K562 (cell line): ENCODE measurements at regions not wholly inside any gene's neighbourhood (a gene's known extent, or its start where the extent isn't known, plus 50 kb on each side); places are given as distances from the start of the nearest gene placed in this dataset.

ENCODE experiments used
- ATAC-seq: fragments of 200-7000 bp; cut with Tn5 transposase; 3 replicates; pipeline ENCODE4 v1.9.1; 2020; ENCODE audit warnings: moderate library complexity
- BruUV-seq: library from RNA; stranded (reverse); fragments of 400-500 nt; replicated peaks from 2 replicates; lab custom pipeline; 2021; lab: Mats Ljungman, UMichigan
- CTCF ChIA-PET: fragments of 300-600 bp; formaldehyde crosslinking; extraction: SDS; loops from one replicate; lab custom pipeline; 2021; ENCODE audit warnings: low intra/inter-chr PET ratio; lab: Yijun Ruan, JAX
- POLR2A ChIA-PET: fragments of 300-600, 350-650 bp; sonication (Branson Sonifier 250); formaldehyde crosslinking; extraction: SDS; loops from one replicate; lab custom pipeline; 2021; ENCODE audit warnings: antibody characterized with exemption, inconsistent platforms; lab: Yijun Ruan, JAX
- DNase-seq, 4 experiments: peaks; one replicate each; pipeline versions ENCODE4 v3.0.0 to v3.0.0-alpha.2; 2011 to 2018; ENCODE audit warnings: low spot score in 3 of 4, mixed read lengths in 3 of 4; ENCODE audit errors: extremely low read depth in 1 of 4
- FAIRE-seq: peaks from 2 replicates; lab custom pipeline; 2011; peaks lifted over from hg19 to GRCh38; lab: Jason Lieb, UNC
- H2AFZ ChIP-seq: 2 replicates; pipeline ENCODE4 v1.6.0; 2011; ENCODE audit warnings: low read depth, low read length, control low read depth, inconsistent platforms
- H3K27ac ChIP-seq: fragments of 200-600 bp; 3 replicates; pipeline ENCODE4 v1.8.0; 2011; ENCODE audit warnings: low read depth, mild to moderate bottlenecking, control low read depth, inconsistent platforms, low read length, moderate library complexity, mixed read lengths; ENCODE audit errors: extremely low read depth
- H3K27me3 ChIP-seq, 2 experiments: fragments of 300-600 bp in 1 of 2; 2 replicates in 1 of 2; 3 replicates in 1 of 2; pipeline versions ENCODE4 v1.6.0 to v1.8.0; 2011; ENCODE audit warnings: inconsistent platforms in 2 of 2, low read length in 2 of 2, mild to moderate bottlenecking in 1 of 2, mixed read lengths in 1 of 2, moderate library complexity in 1 of 2; ENCODE audit not compliant: control insufficient read depth in 2 of 2, insufficient read depth in 2 of 2
- H3K36me3 ChIP-seq: fragments of 300-600 bp; 3 replicates; pipeline ENCODE4 v1.8.0; 2011; ENCODE audit warnings: mild to moderate bottlenecking, low read length, inconsistent platforms; ENCODE audit not compliant: control insufficient read depth, insufficient read depth
- H3K4me1 ChIP-seq, 2 experiments: fragments of 200-600 bp in 1 of 2; replicated peaks in 1 of 2; 2 replicates in 1 of 2; 3 replicates in 1 of 2; pipeline versions ENCODE4 v1.5.1 to v1.8.0; 2011; ENCODE audit warnings: inconsistent platforms in 2 of 2, low read length in 2 of 2, mild to moderate bottlenecking in 1 of 2, mixed read lengths in 1 of 2, moderate library complexity in 1 of 2; ENCODE audit not compliant: control insufficient read depth in 2 of 2, insufficient read depth in 2 of 2
- H3K4me2 ChIP-seq: 2 replicates; pipeline ENCODE4 v1.6.1; 2011; ENCODE audit warnings: low read length, control low read depth, inconsistent platforms, mixed read lengths; ENCODE audit not compliant: insufficient read depth
- H3K4me3 ChIP-seq: fragments of 200-600 bp; sonication (generic), shearing (Covaris generic); 2 replicates; pipeline ENCODE4 v1.5.1; 2016; ENCODE audit warnings: control low read depth, inconsistent platforms
- H3K79me2 ChIP-seq: fragments of 200-600 bp; 3 replicates; pipeline ENCODE4 v1.8.0; 2011; ENCODE audit warnings: low read length, inconsistent platforms; ENCODE audit not compliant: control insufficient read depth, insufficient read depth
- H3K9ac ChIP-seq, 2 experiments: 2 replicates each; pipeline versions ENCODE4 v1.6.0 to v1.6.1; 2011; ENCODE audit warnings: low read depth in 2 of 2, low read length in 2 of 2, control low read depth in 1 of 2, inconsistent platforms in 1 of 2, mild to moderate bottlenecking in 1 of 2, mixed read lengths in 1 of 2; ENCODE audit not compliant: insufficient read depth in 1 of 2
- H3K9me1 ChIP-seq: one replicate; pipeline ENCODE4 v1.6.0; 2011; ENCODE audit warnings: inconsistent platforms, mild to moderate bottlenecking, low read length, moderate library complexity; ENCODE audit not compliant: control insufficient read depth, insufficient read depth
- H3K9me3 ChIP-seq: replicated peaks from 2 replicates; pipeline ENCODE4 v1.5.1; 2011; ENCODE audit warnings: low read depth, low read length, inconsistent platforms; ENCODE audit not compliant: control insufficient read depth, insufficient read depth
- H4K20me1 ChIP-seq: replicated peaks from 2 replicates; pipeline ENCODE4 v1.6.1; 2011; ENCODE audit warnings: low read length, inconsistent platforms, mixed read lengths; ENCODE audit not compliant: control insufficient read depth, insufficient read depth
- CBX5 ChIP-seq: IDR thresholded peaks from 2 replicates; pipeline ENCODE4 v1.6.1; 2014; ENCODE audit warnings: low read depth, borderline replicate concordance
- CEBPB ChIP-seq: fragments of 450-650 bp; IDR thresholded peaks from 2 replicates; pipeline ENCODE4 v1.6.1; 2016; ENCODE audit warnings: missing genetic modification characterization, missing compliant biosample characterization
- CGGBP1 ChIP-seq: fragments of 250-450 bp; sonication (Bioruptor Pico); IDR thresholded peaks from 2 replicates; pipeline ENCODE4 v1.9.0; 2021; ENCODE audit warnings: mild to moderate bottlenecking
- DNMT1 ChIP-seq: fragments of 450-650 bp; IDR thresholded peaks from 2 replicates; pipeline ENCODE4 v1.6.1; 2016; ENCODE audit warnings: antibody characterized with exemption, mild to moderate bottlenecking
- HIVEP1 ChIP-seq: fragments of 250-450 bp; sonication (Bioruptor Pico); IDR thresholded peaks from 2 replicates; pipeline ENCODE4 v1.4.0; 2020; ENCODE audit warnings: mild to moderate bottlenecking
- HNRNPL ChIP-seq: fragments of 200-400 bp; formaldehyde crosslinking; IDR thresholded peaks from 2 replicates; pipeline ENCODE4 v1.6.1; 2017; ENCODE audit warnings: low read depth, mild to moderate bottlenecking, low read length
- KAT8 ChIP-seq: fragments of 450-650 bp; IDR thresholded peaks from 2 replicates; pipeline ENCODE4 v1.6.1; 2016; ENCODE audit warnings: low read depth, mild to moderate bottlenecking
- MTA3 ChIP-seq: fragments of 450-650 bp; formaldehyde crosslinking; IDR thresholded peaks from 2 replicates; pipeline ENCODE4 v1.6.1; 2017; ENCODE audit warnings: mild to moderate bottlenecking, borderline replicate concordance
- MXD1 ChIP-seq: fragments of 250-450 bp; sonication (Bioruptor Pico); IDR thresholded peaks from 2 replicates; pipeline ENCODE4 v1.8.0; 2021; ENCODE audit warnings: borderline replicate concordance, mild to moderate bottlenecking, moderate library complexity; ENCODE audit not compliant: poor library complexity, severe bottlenecking
- NFXL1 ChIP-seq: fragments of 450-650 bp; formaldehyde crosslinking; IDR thresholded peaks from 2 replicates; pipeline ENCODE4 v1.4.0; 2021; ENCODE audit warnings: mild to moderate bottlenecking
- SLC30A9 ChIP-seq: fragments of 250-450 bp; sonication (Bioruptor Pico); IDR thresholded peaks from 2 replicates; pipeline ENCODE4 v1.8.0; 2022; ENCODE audit warnings: mild to moderate bottlenecking, moderate library complexity
- SREBF2 ChIP-seq: sonication (generic); formaldehyde crosslinking; IDR thresholded peaks from 2 replicates; pipeline ENCODE4 v1.4.0; 2020; ENCODE audit warnings: mild to moderate bottlenecking, missing genetic modification reagents
- U2AF1 ChIP-seq: fragments of 200-400 bp; formaldehyde crosslinking; optimal IDR thresholded peaks from 2 replicates; pipeline ENCODE3; 2017; ENCODE audit warnings: mild to moderate bottlenecking, low read depth, low read length, moderate library complexity
- ZNF124 ChIP-seq: sonication (generic); formaldehyde crosslinking; IDR thresholded peaks from 2 replicates; pipeline ENCODE4 v1.8.1; 2022; ENCODE audit warnings: missing genetic modification reagents
- ZNF143 ChIP-seq: sonication (generic); formaldehyde crosslinking; IDR thresholded peaks from 2 replicates; pipeline ENCODE4 v1.9.0; 2022; ENCODE audit warnings: mild to moderate bottlenecking, missing genetic modification reagents
- ZNF184 ChIP-seq: sonication (generic); formaldehyde crosslinking; IDR thresholded peaks from 2 replicates; pipeline ENCODE4 v1.5.0; 2020; ENCODE audit warnings: missing genetic modification reagents
- ZNF354B ChIP-seq: fragments of 250-450 bp; sonication (Bioruptor Pico); IDR thresholded peaks from 2 replicates; pipeline ENCODE4 v1.4.0; 2020
- ZNF644 ChIP-seq: fragments of 200-800 bp; sonication (Bioruptor generic); IDR thresholded peaks from 2 replicates; pipeline ENCODE4 v1.6.1; 2016; ENCODE audit warnings: low read depth, missing genetic modification characterization, missing compliant biosample characterization
- ZNF778 ChIP-seq: fragments of 450-650 bp; formaldehyde crosslinking; IDR thresholded peaks from 2 replicates; pipeline ENCODE4 v1.4.0; 2020; ENCODE audit warnings: mild to moderate bottlenecking, moderate library complexity
- WGBS: fragments of 100-300 bp; shearing (Covaris generic); methylation state at CpG from one replicate; pipeline ENCODE4 v1.1.6; 2016; ENCODE audit warnings: low coverage, mixed read lengths; ENCODE audit not compliant: insufficient coverage; ENCODE audit errors: missing lambda C conversion rate; 5-methylcytosine and 5-hydroxymethylcytosine counted together
- in situ Hi-C: fragments of 300-500 bp; cut with MboI; formaldehyde crosslinking; loops from 4 replicates; pipeline ENCODE4 v1.15.0; 2018; ENCODE audit warnings: inconsistent platforms, mixed read lengths
- intact Hi-C: fragments of 100-400 bp; cut with micrococcal nuclease; formaldehyde crosslinking; loops from 2 replicates; pipeline ENCODE4 v1.14.2; 2022
- TF ChIP-seq, protein P1 (sequence below): IDR thresholded peaks from 2 replicates; pipeline ENCODE4 v1.6.1; 2011; ENCODE audit not compliant: insufficient read length; ENCODE audit errors: extremely low read depth
- TF ChIP-seq, protein P2 (sequence below): sonication (generic); formaldehyde crosslinking; IDR thresholded peaks from 2 replicates; pipeline ENCODE4 v1.8.1; 2023; ENCODE audit warnings: mild to moderate bottlenecking, missing genetic modification reagents
- TF ChIP-seq, protein P3 (sequence below): fragments of 250-450 bp; sonication (Bioruptor Pico); IDR thresholded peaks from 2 replicates; pipeline ENCODE4 v1.8.0; 2022; ENCODE audit warnings: moderate library complexity, mild to moderate bottlenecking, inconsistent platforms

- TF ChIP-seq, protein P1, sequence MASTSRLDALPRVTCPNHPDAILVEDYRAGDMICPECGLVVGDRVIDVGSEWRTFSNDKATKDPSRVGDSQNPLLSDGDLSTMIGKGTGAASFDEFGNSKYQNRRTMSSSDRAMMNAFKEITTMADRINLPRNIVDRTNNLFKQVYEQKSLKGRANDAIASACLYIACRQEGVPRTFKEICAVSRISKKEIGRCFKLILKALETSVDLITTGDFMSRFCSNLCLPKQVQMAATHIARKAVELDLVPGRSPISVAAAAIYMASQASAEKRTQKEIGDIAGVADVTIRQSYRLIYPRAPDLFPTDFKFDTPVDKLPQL = no peak
- TF ChIP-seq NFXL1 (CRISPR knock-in tag) (no peak), KAT8 (no peak), ZNF354B (CRISPR knock-in tag) (no peak), CBX5 (no peak), SREBF2 (CRISPR knock-in tag) (no peak), U2AF1 (no peak), ZNF644 (tag) (no peak), SLC30A9 (CRISPR knock-in tag) (no peak), MXD1 (CRISPR knock-in tag) (no peak), ZNF124 (CRISPR knock-in tag) (no peak), CGGBP1 (no peak)
These were observed 975.6 kb downstream of the GALC start (continued) for GRCh38 chr14:87017335-87017734.

DNA sequence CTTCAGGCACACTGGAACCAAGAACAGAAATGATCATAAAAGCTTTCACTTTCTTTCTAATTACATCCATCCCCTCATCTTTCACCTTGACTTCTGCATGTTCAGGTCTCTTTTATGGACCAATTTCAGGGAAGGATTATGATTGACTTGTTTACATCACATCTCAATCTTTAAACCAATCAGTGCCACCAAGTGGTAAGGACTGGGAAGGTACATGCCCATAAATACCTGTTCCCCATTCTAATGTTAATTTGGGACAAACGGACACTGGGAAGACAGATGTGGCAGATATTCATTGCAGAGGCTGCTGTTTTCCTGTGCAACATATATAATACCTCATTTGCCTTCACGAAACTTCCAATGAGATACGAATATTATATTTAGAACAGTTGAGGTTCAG is 978.1 kb downstream of the GALC start:
- H2AFZ ChIP-seq = no peak overlapping the region
- ChIA-PET POLR2A (no interaction called here), CTCF (no interaction called here)
- H3K4me2 ChIP-seq = no peak overlapping the region
- no TSS peak for BruUV-seq
- no peak overlapping the region for H3K9ac ChIP-seq
- H3K79me2 ChIP-seq = no peaks in the 10 kb centered on the region
- H3K36me3 ChIP-seq = no peaks in the 10 kb centered on the region
- no peak for ATAC-seq
- no peaks in the 10 kb centered on the region for H3K4me1 ChIP-seq
- no peak overlapping the region for H3K27ac ChIP-seq
- intact Hi-C loops = no loop called here
- H3K9me3 ChIP-seq = 0 out of 2 replicates have a peak, but pooled peaks cover 1% of the 10 kb centered on the region
- DNase-seq = no peak
- no peaks in the 10 kb centered on the region for H4K20me1 ChIP-seq
- no peaks in the 10 kb centered on the region for H3K27me3 ChIP-seq
- in situ Hi-C loops = no loop called here
- H3K4me3 ChIP-seq = no peak overlapping the region
- TF ChIP-seq, protein P2, sequence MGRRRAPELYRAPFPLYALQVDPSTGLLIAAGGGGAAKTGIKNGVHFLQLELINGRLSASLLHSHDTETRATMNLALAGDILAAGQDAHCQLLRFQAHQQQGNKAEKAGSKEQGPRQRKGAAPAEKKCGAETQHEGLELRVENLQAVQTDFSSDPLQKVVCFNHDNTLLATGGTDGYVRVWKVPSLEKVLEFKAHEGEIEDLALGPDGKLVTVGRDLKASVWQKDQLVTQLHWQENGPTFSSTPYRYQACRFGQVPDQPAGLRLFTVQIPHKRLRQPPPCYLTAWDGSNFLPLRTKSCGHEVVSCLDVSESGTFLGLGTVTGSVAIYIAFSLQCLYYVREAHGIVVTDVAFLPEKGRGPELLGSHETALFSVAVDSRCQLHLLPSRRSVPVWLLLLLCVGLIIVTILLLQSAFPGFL (CRISPR knock-in tag) = no peak
- TF ChIP-seq HNRNPL (no peak), DNMT1 (no peak), CEBPB (tag) (no peak), ZNF143 (CRISPR knock-in tag) (no peak), ZNF184 (CRISPR knock-in tag) (no peak), ZNF778 (CRISPR knock-in tag) (no peak), MTA3 (no peak), CBX5 (no peak), HIVEP1 (no peak)
- TF ChIP-seq, protein P3, sequence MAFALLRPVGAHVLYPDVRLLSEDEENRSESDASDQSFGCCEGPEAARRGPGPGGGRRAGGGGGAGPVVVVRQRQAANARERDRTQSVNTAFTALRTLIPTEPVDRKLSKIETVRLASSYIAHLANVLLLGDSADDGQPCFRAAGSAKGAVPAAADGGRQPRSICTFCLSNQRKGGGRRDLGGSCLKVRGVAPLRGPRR (CRISPR knock-in tag) = no peak
- no peaks in the 10 kb centered on the region for H3K9me1 ChIP-seq
- 4% methylated on average over 3 of the region's 3 CpGs for WGBS
- no peak for FAIRE-seq
